B cell (primary cell): ENCODE measurements at regions not wholly inside any gene's neighbourhood (a gene's known extent, or its start where the extent isn't known, plus 50 kb on each side); places are given as distances from the start of the nearest gene placed in this dataset.

Experiments
- ATAC-seq: fragments of 200-7000 bp; cut with Tn5 transposase; one replicate; pipeline ENCODE4 v1.10.0; 2021; ENCODE audit warnings: low read depth, mild to moderate bottlenecking, moderate number of reproducible peaks, moderate library complexity
- CTCF ChIA-PET: fragments of 350-600 bp; sonication (Branson Sonifier 250); formaldehyde crosslinking; loops from one replicate; lab custom pipeline; 2021; ENCODE audit warnings: antibody characterized with exemption, inconsistent platforms; lab: Charles Lee
- POLR2A ChIA-PET: fragments of 350-600 bp; sonication (Branson Sonifier 250); formaldehyde crosslinking; loops from one replicate; lab custom pipeline; 2021; ENCODE audit warnings: antibody characterized with exemption; lab: Charles Lee
- DNase-seq: peaks from one replicate; pipeline ENCODE4 v3.0.0; 2013
- H2AFZ ChIP-seq: 2 replicates; pipeline ENCODE4 v1.6.1; 2012; ENCODE audit warnings: mild to moderate bottlenecking, low read depth, low read length; ENCODE audit not compliant: insufficient read depth, poor library complexity, severe bottlenecking
- H3K27ac ChIP-seq, 2 donors: 1 replicate in 1 of 2; 2 replicates in 1 of 2; pipeline ENCODE4 v1.5.1; 2012 to 2013; ENCODE audit warnings: low read length in 2 of 2, mild to moderate bottlenecking in 2 of 2, moderate library complexity in 1 of 2
- H3K27me3 ChIP-seq, 4 experiments: fragments of 200-600 bp in 1 of 4; sonication (generic) in 1 of 4; replicated peaks in 1 of 4; 1 replicate in 2 of 4; 2 replicates in 2 of 4; pipeline versions ENCODE4 v1.6.1 to v1.7.0; 2013 to 2016; ENCODE audit warnings: low read length in 3 of 4, mild to moderate bottlenecking in 2 of 4, mixed read lengths in 1 of 4, moderate library complexity in 1 of 4; ENCODE audit not compliant: insufficient read depth in 4 of 4, control insufficient read depth in 3 of 4; ENCODE audit errors: control extremely low read depth in 1 of 4
- H3K36me3 ChIP-seq, 2 experiments: replicated peaks in 1 of 2; 1 replicate in 1 of 2; 2 replicates in 1 of 2; pipeline versions ENCODE4 v1.6.1 to v1.7.1; 2013; ENCODE audit warnings: low read length in 1 of 2; ENCODE audit not compliant: insufficient read depth in 2 of 2, control insufficient read depth in 1 of 2; ENCODE audit errors: control extremely low read depth in 1 of 2, extremely low read depth in 1 of 2
- H3K4me1 ChIP-seq, 2 donors: fragments of 200-600 bp in 1 of 2; sonication (generic) in 1 of 2; 1 replicate in 1 of 2; 2 replicates in 1 of 2; pipeline versions ENCODE4 v1.5.1 to v1.6.1; 2013 to 2017; ENCODE audit warnings: low read length in 2 of 2; ENCODE audit not compliant: control insufficient read depth in 2 of 2, insufficient read depth in 2 of 2
- H3K4me2 ChIP-seq: replicated peaks from 2 replicates; pipeline ENCODE3; 2012; ENCODE audit warnings: mild to moderate bottlenecking, low read depth, low read length; ENCODE audit not compliant: poor library complexity, severe bottlenecking
- H3K4me3 ChIP-seq, 5 experiments: fragments of 200-600 bp in 1 of 5; sonication (generic) in 1 of 5; 1 replicate in 3 of 5; 2 replicates in 2 of 5; pipeline versions ENCODE4 v1.5.1 to v1.7.0; 2011 to 2016; ENCODE audit warnings: low read length in 4 of 5, mild to moderate bottlenecking in 4 of 5, low read depth in 2 of 5, control low read depth in 1 of 5, moderate library complexity in 1 of 5; ENCODE audit not compliant: insufficient read depth in 1 of 5; ENCODE audit errors: control extremely low read depth in 1 of 5, extremely low read depth in 1 of 5
- H3K79me2 ChIP-seq: fragments of 200-600 bp; sonication (generic); one replicate; pipeline ENCODE4 v1.6.0; 2016; ENCODE audit warnings: low read length; ENCODE audit not compliant: control insufficient read depth, insufficient read depth
- H3K9ac ChIP-seq: fragments of 200-600 bp; sonication (generic); 2 replicates; pipeline ENCODE4 v1.6.1; 2017; ENCODE audit warnings: mild to moderate bottlenecking, low read length, moderate library complexity
- H3K9me3 ChIP-seq, 3 donors: one replicate each; pipeline versions ENCODE4 v1.6.1 to v1.7.1; 2013; ENCODE audit warnings: low read length in 2 of 3; ENCODE audit not compliant: control insufficient read depth in 2 of 3, insufficient read depth in 1 of 3; ENCODE audit errors: control extremely low read depth in 1 of 3
- H4K20me1 ChIP-seq: 2 replicates; pipeline ENCODE4 v1.6.0; 2012; ENCODE audit warnings: mild to moderate bottlenecking, low read length; ENCODE audit not compliant: insufficient read depth, control insufficient read depth, poor library complexity, severe bottlenecking
- H3K27ac Mint-ChIP-seq: one replicate; pipeline ENCODE4 v1.8.0; 2021; ENCODE audit warnings: mixed read lengths
- H3K27me3 Mint-ChIP-seq: one replicate; pipeline ENCODE4 v1.8.0; 2021; ENCODE audit warnings: mixed read lengths
- H3K4me1 Mint-ChIP-seq: one replicate; pipeline ENCODE4 v1.8.0; 2021; ENCODE audit warnings: mixed read lengths
- H3K4me3 Mint-ChIP-seq: one replicate; pipeline ENCODE4 v1.8.0; 2021; ENCODE audit warnings: mixed read lengths
- H3K9me3 Mint-ChIP-seq: one replicate; pipeline ENCODE4 v1.8.0; 2022; ENCODE audit warnings: mixed read lengths; ENCODE audit not compliant: insufficient read depth
- CTCF ChIP-seq: fragments of 200-600 bp; IDR thresholded peaks from one replicate; pipeline ENCODE4 v1.8.0; 2022; ENCODE audit warnings: antibody characterized with exemption, mild to moderate bottlenecking
- EZH2 ChIP-seq: IDR thresholded peaks from 2 replicates; pipeline ENCODE4 v1.6.1; 2012; ENCODE audit warnings: borderline replicate concordance, low read depth, mild to moderate bottlenecking, moderate library complexity, low read length; ENCODE audit not compliant: insufficient read depth, poor library complexity, severe bottlenecking
- WGBS: methylation state at CpG from one replicate; pipeline ENCODE4 v1.1.5; 2013; ENCODE audit warnings: missing lambda C conversion rate; ENCODE audit not compliant: insufficient coverage; 5-methylcytosine and 5-hydroxymethylcytosine counted together
- intact Hi-C: fragments of 100-400 bp; cut with micrococcal nuclease; formaldehyde crosslinking; loops from one replicate; pipeline ENCODE4 v1.10.0; 2022

- 94% methylated on average over 12 of the region's 15 CpGs for WGBS
- no peaks in the 10 kb centered on the region for H3K36me3 ChIP-seq
- ChIA-PET POLR2A (no interaction called here), CTCF (no interaction called here)
- no peak overlapping the region for H3K27ac ChIP-seq
- H3K27ac Mint-ChIP-seq = no peak overlapping the region
- intact Hi-C loops = no loop called here
- H3K4me1 Mint-ChIP-seq = no peaks in the 10 kb centered on the region
- peaks cover 0 to 7% (median 0%) of the 10 kb centered on the region in 3 donors for H3K9me3 ChIP-seq
- no peaks in the 10 kb centered on the region for H3K4me1 ChIP-seq
- no peak for TF ChIP-seq EZH2
- TF ChIP-seq CTCF = no peak
- no peaks in the 10 kb centered on the region for H4K20me1 ChIP-seq
- H3K4me3 Mint-ChIP-seq = no peak overlapping the region
- no peak overlapping the region for H3K4me2 ChIP-seq
- H3K9me3 Mint-ChIP-seq = no peaks in the 10 kb centered on the region
- H3K79me2 ChIP-seq = no peaks in the 10 kb centered on the region
- ATAC-seq (no peak), DNase-seq (no peak)
- peaks cover 62% of the 10 kb centered on the region for H3K27me3 Mint-ChIP-seq
- no peak overlapping the region for H2AFZ ChIP-seq
- H3K4me3 ChIP-seq = no peak overlapping the region
- no peak overlapping the region for H3K9ac ChIP-seq
- H3K27me3 ChIP-seq = peaks cover 0 to 67% (median 7%) of the 10 kb centered on the region in 4 experiments
These were observed 157.7 kb upstream of the TNRC6C start for GRCh38 chr17:77800816-77801215.

- H3K4me1 ChIP-seq = no peaks in the 10 kb centered on the region
- no peak for DNase-seq
- CTCF ChIA-PET = no interaction called here
These were observed 156.8 kb upstream of the TNRC6C start for GRCh38 chr17:77801545-77802332.

More at GRCh38 chr17:77801545-77802332, 156.8 kb upstream of the TNRC6C start:
- no peaks in the 10 kb centered on the region for H4K20me1 ChIP-seq
- WGBS = 92% methylated on average over 13 of the region's 20 CpGs
- Mint-ChIP-seq H3K4me1 (no peaks in the 10 kb centered on the region), H3K4me3 (no peak overlapping the region), H3K27me3 (peaks cover 58% of the 10 kb centered on the region), H3K27ac (no peak overlapping the region), H3K9me3 (no peaks in the 10 kb centered on the region)
- H3K79me2 ChIP-seq = no peaks in the 10 kb centered on the region
- no peak for ATAC-seq
- H3K9me3 ChIP-seq = peaks cover 0 to 7% (median 0%) of the 10 kb centered on the region in 3 donors
- TF ChIP-seq EZH2 = no peak
- no peak for TF ChIP-seq CTCF
- H3K27ac ChIP-seq = no peak overlapping the region
- H3K4me2 ChIP-seq = no peak overlapping the region
- POLR2A ChIA-PET = no interaction called here
- intact Hi-C loops = no loop called here
- no peak overlapping the region for H3K4me3 ChIP-seq
- no peaks in the 10 kb centered on the region for H3K36me3 ChIP-seq
- H3K27me3 ChIP-seq = peaks cover 0 to 60% (median 7%) of the 10 kb centered on the region in 4 experiments
- no peak overlapping the region for H2AFZ ChIP-seq
- no peak overlapping the region for H3K9ac ChIP-seq
